GM21529 (cell line): ENCODE measurements at regions not wholly inside any gene's neighbourhood (a gene's known extent, or its start where the extent isn't known, plus 50 kb on each side); places are given as distances from the start of the nearest gene placed in this dataset.

Experiments used
- ATAC-seq: cut with Tn5 transposase; IDR thresholded peaks from one replicate; pipeline ENCODE4 v1.9.1; 2021; ENCODE audit not compliant: unreplicated experiment

DNA sequence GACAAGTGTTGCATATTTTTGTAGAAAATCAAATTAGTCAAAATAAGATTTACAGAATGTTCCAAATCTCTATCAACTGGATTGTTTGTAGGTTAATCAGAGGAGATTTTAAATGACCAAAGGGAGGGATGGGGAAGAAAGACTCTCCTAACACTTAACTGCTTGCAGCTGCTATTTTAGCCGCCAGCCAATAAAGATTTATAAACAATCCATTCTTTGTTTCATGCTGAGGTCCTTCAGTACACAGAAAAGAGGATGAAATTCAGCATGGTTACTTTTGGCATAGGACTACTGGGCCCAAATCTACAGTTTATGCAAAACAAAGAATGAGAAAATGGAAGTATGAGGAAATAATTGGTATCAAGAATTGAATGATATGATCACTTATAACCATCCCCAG, 86.4 kb upstream of the FN1 start:
- no peak for ATAC-seq

- ATAC-seq, result no peak
These were observed 85.2 kb upstream of the FN1 start for GRCh38 chr2:215521031-215521430.

DNA sequence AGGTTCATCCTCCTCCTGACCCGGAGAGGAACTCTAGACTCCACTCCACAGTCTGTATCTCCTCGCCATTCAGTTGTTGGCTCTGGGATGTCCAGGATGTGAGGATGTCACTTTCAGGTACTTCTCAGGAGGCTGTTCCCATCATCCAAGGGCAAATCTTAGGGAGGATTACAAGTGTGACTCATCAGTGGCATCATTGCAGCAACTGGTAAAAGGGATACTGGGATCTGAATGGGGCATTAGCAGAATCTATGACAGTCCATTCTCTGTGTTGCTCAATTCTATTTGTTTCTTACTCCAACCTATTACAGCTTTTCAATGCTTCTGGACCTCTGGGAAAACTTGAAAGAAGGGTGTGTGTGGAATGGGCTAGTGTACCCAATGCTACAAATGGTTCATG, 81.5 kb upstream of the FN1 start:
- no peak for ATAC-seq

DNA sequence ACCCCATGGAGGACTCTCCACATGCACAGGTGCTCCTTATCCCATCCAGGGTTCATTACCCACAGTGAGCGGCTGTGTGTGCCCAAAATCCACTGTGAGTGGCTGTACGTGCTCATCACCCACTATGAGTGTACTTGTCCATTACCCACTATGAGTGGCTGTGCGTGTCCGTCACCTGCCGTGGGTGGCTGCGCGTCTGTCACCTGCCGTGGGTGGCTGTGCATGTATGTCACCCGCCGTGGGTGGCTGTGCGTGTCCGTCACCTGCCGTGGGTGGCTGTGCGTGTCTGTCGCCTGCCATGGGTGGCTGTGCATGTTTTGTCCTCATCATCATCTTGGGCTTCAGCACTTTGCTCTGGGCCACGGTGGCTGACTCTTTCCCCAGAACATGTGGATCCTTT, 78.6 kb upstream of the FN1 start:
- no peak for ATAC-seq

GRCh38 chr2:215511454-215512346, 75.8 kb upstream of the FN1 start:
- ATAC-seq, result no peak

DNA sequence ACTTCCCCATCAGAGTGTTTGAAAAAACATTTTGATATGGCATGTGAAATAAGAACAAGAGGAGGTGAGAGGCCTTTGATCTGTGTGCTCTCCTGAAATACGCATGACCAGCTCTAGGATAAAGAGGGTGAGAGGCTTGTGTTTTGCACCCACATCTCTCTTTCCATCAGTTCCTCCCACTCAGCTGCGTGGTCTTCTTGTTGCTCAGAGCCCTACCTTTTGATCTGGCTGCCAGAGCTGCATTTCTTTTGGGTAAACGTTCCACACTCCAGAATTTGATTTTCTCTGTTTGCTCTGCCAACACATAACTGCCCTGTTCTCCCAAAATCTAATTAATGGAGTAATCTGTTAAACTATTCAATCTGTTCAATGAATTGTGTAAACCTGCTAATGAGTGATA, 72.0 kb upstream of the FN1 start:
- no peak for ATAC-seq

- ATAC-seq, result no peak
These were observed 71.3 kb upstream of the FN1 start for GRCh38 chr2:215507136-215507535.

GRCh38 chr2:215506604-215506990, 70.7 kb upstream of the FN1 start:
- no peak for ATAC-seq

DNA sequence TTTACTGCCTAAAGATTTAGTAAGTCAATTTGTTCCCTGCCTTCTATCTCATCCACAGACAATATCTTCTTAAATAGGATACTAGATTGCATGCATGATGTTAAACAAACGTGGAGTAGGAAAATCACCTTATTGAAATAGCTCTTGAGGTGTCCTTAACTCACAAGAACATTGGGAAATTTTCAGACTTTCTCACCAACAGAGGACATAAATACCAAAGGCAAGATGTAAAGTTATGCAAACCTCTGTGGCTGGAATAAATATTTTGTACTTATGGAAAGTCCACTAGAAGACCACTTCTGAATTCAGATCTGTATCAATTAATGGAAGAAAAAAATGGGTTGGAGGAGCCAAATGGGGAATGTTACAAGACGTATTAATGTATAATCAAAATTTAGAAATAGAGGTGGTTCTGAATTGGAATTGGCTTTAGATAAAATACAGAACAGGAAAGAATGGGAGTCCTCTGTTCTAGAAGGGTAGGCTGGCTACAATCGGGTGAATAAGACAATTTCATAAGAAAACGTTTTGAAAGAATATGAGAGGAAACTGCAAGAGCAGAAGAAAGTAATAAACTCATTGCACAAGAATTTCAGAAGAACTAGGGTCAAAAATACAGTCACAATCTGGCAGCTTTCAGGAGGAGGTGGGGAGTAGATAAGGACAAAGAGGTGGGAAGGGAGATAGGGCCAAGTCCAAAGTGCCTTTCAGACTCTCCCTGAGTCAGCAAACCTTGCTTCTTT, 69.3 kb upstream of the FN1 start:
- ATAC-seq, result no peak

GRCh38 chr2:215504547-215504946, 68.7 kb upstream of the FN1 start:
- ATAC-seq, result no peak

- no peak for ATAC-seq
These were observed 67.5 kb upstream of the FN1 start for GRCh38 chr2:215503381-215503780.

DNA sequence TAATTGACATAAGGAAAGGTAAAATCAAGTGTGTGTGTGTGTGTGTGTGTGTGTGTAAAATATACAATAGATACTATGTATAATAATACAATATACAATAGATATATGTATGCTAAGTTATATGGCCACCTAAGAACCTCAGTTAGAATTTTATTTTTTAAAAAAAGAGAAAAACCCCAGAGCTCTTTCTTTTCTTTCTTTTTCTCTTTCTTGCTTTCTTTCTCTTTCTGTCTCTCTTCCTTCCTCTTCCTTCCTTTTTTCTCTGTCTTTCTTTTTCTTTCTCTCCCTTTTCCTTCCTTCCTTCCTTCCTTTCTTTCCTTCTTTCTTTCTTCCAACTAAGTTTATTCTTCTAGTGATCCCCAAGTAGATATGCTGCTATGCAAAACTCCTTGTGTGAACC, 64.6 kb upstream of the FN1 start:
- ATAC-seq, result no peak

DNA sequence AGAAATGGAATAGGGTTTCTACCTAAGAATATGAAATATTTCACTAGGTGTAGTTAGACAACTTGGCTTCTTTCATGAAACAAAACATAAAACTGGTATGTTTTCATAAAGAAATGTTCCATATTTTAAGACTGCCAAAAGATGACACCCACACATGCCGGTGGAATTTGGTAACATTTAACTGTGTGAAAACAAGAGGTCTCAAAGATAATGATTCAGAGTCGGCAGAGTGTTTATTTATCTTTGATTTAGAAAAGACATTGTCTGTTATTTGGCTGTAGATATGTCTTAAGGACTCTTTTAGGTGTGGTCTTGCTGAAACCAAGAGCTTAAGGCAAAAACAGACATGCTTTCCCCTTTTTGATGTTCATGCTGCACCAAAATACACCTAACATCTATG, 63.5 kb upstream of the FN1 start:
- no peak for ATAC-seq

GRCh38 chr2:215498431-215498830, 62.6 kb upstream of the FN1 start:
- ATAC-seq, result no peak

DNA sequence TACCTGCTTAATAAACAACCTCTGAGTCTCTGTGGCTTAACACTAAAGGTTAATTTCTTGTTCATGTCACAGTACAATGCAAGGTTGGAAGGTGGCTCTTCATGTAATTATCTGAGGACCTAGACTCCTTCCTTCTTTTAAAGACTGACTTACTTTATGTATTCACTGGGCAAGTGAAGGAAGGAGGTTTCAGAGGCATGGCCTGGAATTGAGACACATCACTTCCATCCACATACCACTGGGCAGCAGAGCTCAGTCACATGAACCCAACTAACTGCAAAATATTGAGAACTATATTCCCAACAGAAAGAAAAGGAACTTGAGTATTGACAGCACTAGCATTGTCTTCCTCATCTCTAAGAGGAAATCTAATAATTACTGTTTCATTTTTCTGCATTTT, 57.5 kb upstream of the FN1 start:
- no peak for ATAC-seq

DNA sequence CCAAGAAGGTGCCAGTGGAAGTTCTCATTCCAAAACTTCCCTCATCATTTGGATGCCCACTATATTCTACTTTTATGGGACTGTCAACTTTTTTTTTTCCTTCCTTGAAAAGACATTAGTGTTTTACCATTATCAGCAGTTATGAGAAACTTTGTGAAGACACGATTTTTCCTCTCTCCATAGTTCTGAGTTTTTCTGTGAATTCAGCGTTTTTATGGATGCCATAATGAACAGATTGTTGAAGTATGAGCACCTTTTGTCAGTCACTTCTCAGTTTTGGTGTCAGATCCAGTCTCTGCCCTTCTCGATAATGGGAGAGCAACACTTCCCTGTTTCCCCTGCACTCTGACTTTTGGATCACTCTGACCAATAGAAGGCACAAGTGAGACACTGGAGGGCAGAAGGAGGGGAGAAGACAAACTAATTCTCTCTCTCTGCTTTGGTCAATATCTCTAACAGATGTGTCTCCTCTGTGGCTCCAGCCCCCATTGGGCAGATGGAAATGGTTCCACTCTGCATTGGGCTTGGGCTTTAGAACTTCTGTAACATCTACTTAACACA, 53.5 kb upstream of the FN1 start:
- no peak for ATAC-seq

- ATAC-seq, result no peak
These were observed 51.1 kb upstream of the FN1 start for GRCh38 chr2:215487002-215487372.

- ATAC-seq, result no peak
These were observed 50.6 kb upstream of the FN1 start for GRCh38 chr2:215486291-215487001.
